ENCODE measurements at regions not wholly inside any gene's neighbourhood (a gene's known extent, or its start where the extent isn't known, plus 50 kb on each side); places are given as distances from the start of the nearest gene placed in this dataset.
"Not testable (repeated sequence)": the region's sequence is repeated elsewhere in the genome, so short reads cannot be mapped to it uniquely, and the experiment has no call there.

- no peak for DNase-seq (ENCODE audit: low read depth in 2 of 3, low spot score in 1 of 3)
Observed at GRCh38 chr2:159880729-159881128, 82.7 kb upstream of the CD302 start.

GRCh38 chr2:159879051-159879604, 81.1 kb upstream of the CD302 start:
- peak in 2 of 3 donors; percentile 16 to 30 for DNase-seq (ENCODE audit: low read depth in 2 of 3, low spot score in 1 of 3)

- DNase-seq (ENCODE audit: low read depth in 2 of 3, low spot score in 1 of 3) = no peak
Observed at GRCh38 chr2:159875083-159875482, 77.1 kb upstream of the CD302 start.

- DNase-seq (ENCODE audit: low read depth in 2 of 3, low spot score in 1 of 3) = no peak
Observed at GRCh38 chr2:159873258-159873657, 75.2 kb upstream of the CD302 start.

GRCh38 chr2:159872353-159872752, 74.3 kb upstream of the CD302 start:
- no peak for DNase-seq (ENCODE audit: low read depth in 2 of 3, low spot score in 1 of 3)

- not testable (repeated sequence) for DNase-seq (ENCODE audit: low read depth in 2 of 3, low spot score in 1 of 3)
Observed at GRCh38 chr2:159868598-159869159, 70.7 kb upstream of the CD302 start.

- DNase-seq (ENCODE audit: low read depth in 2 of 3, low spot score in 1 of 3) = no peak
Observed at GRCh38 chr2:159867567-159868361, 69.8 kb upstream of the CD302 start.

- DNase-seq (ENCODE audit: low read depth in 2 of 3, low spot score in 1 of 3) = no peak
Observed at GRCh38 chr2:159863526-159864160, 65.6 kb upstream of the CD302 start.

- DNase-seq (ENCODE audit: low read depth in 2 of 3, low spot score in 1 of 3) = no peak
Observed at GRCh38 chr2:159860581-159861310, 62.7 kb upstream of the CD302 start.

- DNase-seq (ENCODE audit: low read depth in 2 of 3, low spot score in 1 of 3) = no peak
Observed at GRCh38 chr2:159859583-159859982, 61.6 kb upstream of the CD302 start.

- DNase-seq (ENCODE audit: low read depth in 2 of 3, low spot score in 1 of 3) = no peak
Observed at GRCh38 chr2:159856760-159857159, 58.8 kb upstream of the CD302 start.

GRCh38 chr2:159855557-159856061, 57.6 kb upstream of the CD302 start:
- no peak for DNase-seq (ENCODE audit: low read depth in 2 of 3, low spot score in 1 of 3)

- no peak for DNase-seq (ENCODE audit: low read depth in 2 of 3, low spot score in 1 of 3)
Observed at GRCh38 chr2:159855143-159855542, 57.1 kb upstream of the CD302 start.

GRCh38 chr2:159854481-159854880, 56.5 kb upstream of the CD302 start:
- no peak for DNase-seq (ENCODE audit: low read depth in 2 of 3, low spot score in 1 of 3)

GRCh38 chr2:159853101-159853500, 55.1 kb upstream of the CD302 start:
- no peak for DNase-seq (ENCODE audit: low read depth in 2 of 3, low spot score in 1 of 3)

- DNase-seq (ENCODE audit: low read depth in 2 of 3, low spot score in 1 of 3) = no peak
Observed at GRCh38 chr2:159851941-159852340, 53.9 kb upstream of the CD302 start.

- no peak for DNase-seq (ENCODE audit: low read depth in 2 of 3, low spot score in 1 of 3)
Observed at GRCh38 chr2:159850789-159851188, 52.8 kb upstream of the CD302 start.

- DNase-seq (ENCODE audit: low read depth in 2 of 3, low spot score in 1 of 3) = no peak
Observed at GRCh38 chr2:159849160-159849813, 51.3 kb upstream of the CD302 start.

Data from stimulated activated CD4-positive, alpha-beta T cell treated with anti-CD3 and anti-CD28 coated beads, Interleukin-12 subunit alpha, Interleukin-12 subunit beta, amount 100 ng/mL, for 48 hours (primary cell).